ENCODE measurements at regions not wholly inside any gene's neighbourhood (a gene's known extent, or its start where the extent isn't known, plus 50 kb on each side); places are given as distances from the start of the nearest gene placed in this dataset.
"Not testable (repeated sequence)": the region's sequence is repeated elsewhere in the genome, so short reads cannot be mapped to it uniquely, and the experiment has no call there.

DNA sequence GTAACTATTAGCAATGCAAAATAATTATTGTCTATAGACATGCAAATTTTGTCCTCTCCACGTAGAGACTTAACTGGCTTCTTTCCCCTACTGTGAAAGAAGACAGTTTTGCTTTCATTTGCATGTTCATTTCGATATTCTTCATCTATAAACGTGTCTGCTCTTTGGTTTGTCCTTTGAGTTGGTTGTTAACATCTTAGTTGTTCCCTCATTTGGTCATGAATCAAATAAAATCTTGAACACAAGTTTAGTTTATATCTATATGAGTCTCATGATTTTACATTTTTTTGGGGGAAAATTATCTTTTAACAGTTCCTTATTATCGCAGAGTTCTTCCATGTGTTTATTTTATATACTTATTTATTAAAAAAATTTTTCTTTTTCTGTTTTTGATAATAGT lies 214.4 kb downstream of the UTP18 start:
- no peaks in the 10 kb centered on the region for H3K27me3 ChIP-seq (ENCODE audit: control insufficient read depth, insufficient read depth, low read length)
- no peaks in the 10 kb centered on the region for H3K36me3 ChIP-seq (ENCODE audit: insufficient read depth, low read length)
- no peak overlapping the region for H3K4me2 ChIP-seq (ENCODE audit: low read length)
- H3K9me3 ChIP-seq (replicated peaks; ENCODE audit: low read length): no peaks in the 10 kb centered on the region
- no peaks in the 10 kb centered on the region for H3K4me1 ChIP-seq (ENCODE audit: control insufficient read depth, insufficient read depth, low read length)
- H3K4me3 ChIP-seq (ENCODE audit: low read length): no peak overlapping the region
- H3K9ac ChIP-seq (ENCODE audit: low read depth, low read length): no peak overlapping the region

DNA sequence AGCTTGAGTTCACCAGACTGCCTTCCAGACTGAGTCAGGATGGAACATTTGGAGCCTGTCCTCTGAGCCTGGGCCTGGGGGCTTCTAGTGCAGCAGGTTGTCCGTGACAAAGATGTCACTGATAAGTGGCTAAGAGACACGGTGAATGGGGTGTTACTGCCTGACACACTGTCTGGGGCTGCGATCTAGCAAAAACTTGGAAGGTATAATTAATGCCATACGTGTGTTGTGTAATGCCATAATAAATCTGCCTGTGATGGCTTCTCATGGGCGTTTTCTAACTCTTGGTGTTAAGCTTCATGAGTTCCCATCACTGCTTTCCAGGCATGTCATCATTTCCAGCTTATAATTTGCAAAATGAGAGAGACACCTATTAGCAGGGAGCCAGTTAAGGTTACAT lies 215.4 kb downstream of the UTP18 start:
- Histone ChIP-seq H3K4me3 (ENCODE audit: low read length) (no peak overlapping the region), H3K4me2 (ENCODE audit: low read length) (no peak overlapping the region), H3K9me3 (replicated peaks; ENCODE audit: low read length) (no peaks in the 10 kb centered on the region), H3K4me1 (ENCODE audit: control insufficient read depth, insufficient read depth, low read length) (no peaks in the 10 kb centered on the region), H3K36me3 (ENCODE audit: insufficient read depth, low read length) (no peaks in the 10 kb centered on the region), H3K9ac (ENCODE audit: low read depth, low read length) (no peak overlapping the region), H3K27me3 (ENCODE audit: control insufficient read depth, insufficient read depth, low read length) (no peaks in the 10 kb centered on the region)

DNA sequence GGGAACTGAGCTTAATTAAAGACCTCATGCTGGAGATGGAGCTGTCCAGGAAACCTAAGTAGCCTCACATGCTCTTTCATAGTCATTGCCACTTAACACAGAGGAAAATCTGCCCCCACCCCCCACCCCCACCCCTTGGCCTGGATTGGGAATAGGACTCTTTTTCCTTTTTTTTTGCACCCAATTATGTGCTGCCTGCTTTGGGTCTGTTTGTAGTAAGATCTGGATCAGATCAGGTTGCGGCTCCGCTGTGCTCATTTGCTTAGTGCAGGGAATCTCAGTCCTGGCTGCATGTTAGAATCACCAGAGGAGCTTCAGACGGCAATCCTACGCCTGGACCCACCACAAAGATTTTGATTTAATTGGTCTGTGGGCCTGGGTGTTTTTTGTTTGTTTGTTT lies 219.0 kb downstream of the UTP18 start:
- no peak overlapping the region for H3K9ac ChIP-seq (ENCODE audit: low read depth, low read length)
- no peaks in the 10 kb centered on the region for H3K27me3 ChIP-seq (ENCODE audit: control insufficient read depth, insufficient read depth, low read length)
- H3K4me2 ChIP-seq (ENCODE audit: low read length): no peak overlapping the region
- H3K4me3 ChIP-seq (ENCODE audit: low read length): no peak overlapping the region
- no peaks in the 10 kb centered on the region for H3K4me1 ChIP-seq (ENCODE audit: control insufficient read depth, insufficient read depth, low read length)
- no peaks in the 10 kb centered on the region for H3K36me3 ChIP-seq (ENCODE audit: insufficient read depth, low read length)
- H3K9me3 ChIP-seq (replicated peaks; ENCODE audit: low read length): no peaks in the 10 kb centered on the region

DNA sequence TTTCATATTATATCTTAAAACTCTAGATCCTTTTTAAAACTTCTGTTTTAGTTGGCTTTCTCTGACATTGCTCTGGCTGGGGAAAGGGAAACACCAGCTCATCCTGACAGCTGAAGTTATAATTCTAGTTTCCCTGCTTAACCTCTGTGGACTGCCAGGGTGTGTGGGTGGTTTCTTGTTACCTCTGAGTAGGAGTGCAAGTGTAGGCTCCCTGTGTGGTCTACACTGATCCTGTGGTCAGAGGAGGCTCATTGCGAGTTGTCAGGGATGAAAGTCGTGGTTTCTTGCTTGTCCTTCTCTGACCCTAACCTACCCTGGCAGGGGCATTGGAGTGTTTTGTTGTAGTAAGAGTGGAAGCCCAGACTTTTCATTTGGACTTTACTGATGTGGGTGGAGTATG lies 221.0 kb downstream of the UTP18 start:
- H3K27me3 ChIP-seq (ENCODE audit: control insufficient read depth, insufficient read depth, low read length): no peaks in the 10 kb centered on the region
- H3K4me1 ChIP-seq (ENCODE audit: control insufficient read depth, insufficient read depth, low read length): no peaks in the 10 kb centered on the region
- no peak overlapping the region for H3K9ac ChIP-seq (ENCODE audit: low read depth, low read length)
- H3K4me3 ChIP-seq (ENCODE audit: low read length): no peak overlapping the region
- no peak overlapping the region for H3K4me2 ChIP-seq (ENCODE audit: low read length)
- no peaks in the 10 kb centered on the region for H3K9me3 ChIP-seq (replicated peaks; ENCODE audit: low read length)
- no peaks in the 10 kb centered on the region for H3K36me3 ChIP-seq (ENCODE audit: insufficient read depth, low read length)

DNA sequence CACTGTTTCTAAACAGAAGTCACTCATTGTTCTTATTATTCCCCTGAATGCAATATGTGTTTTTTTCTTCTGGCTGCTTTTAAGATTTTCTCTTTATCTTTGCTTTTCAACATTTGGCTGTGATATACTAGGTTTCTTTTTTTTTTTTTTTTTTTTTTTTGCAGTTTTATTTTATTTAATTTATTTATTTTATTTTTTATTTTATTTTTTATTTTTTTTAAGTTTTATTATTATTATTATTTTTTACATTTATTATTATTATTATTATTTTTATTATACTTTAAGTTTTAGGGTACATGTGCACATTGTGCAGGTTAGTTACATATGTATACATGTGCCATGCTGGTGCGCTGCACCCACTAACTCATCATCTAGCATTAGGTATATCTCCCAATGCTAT lies 221.9 kb downstream of the UTP18 start:
- not testable (repeated sequence) for H3K9ac ChIP-seq (ENCODE audit: low read depth, low read length); H3K4me2 ChIP-seq (ENCODE audit: low read length); H3K4me1 ChIP-seq (ENCODE audit: control insufficient read depth, insufficient read depth, low read length); H3K9me3 ChIP-seq (replicated peaks; ENCODE audit: low read length); H3K27me3 ChIP-seq (ENCODE audit: control insufficient read depth, insufficient read depth, low read length); H3K4me3 ChIP-seq (ENCODE audit: low read length); H3K36me3 ChIP-seq (ENCODE audit: insufficient read depth, low read length)

- Histone ChIP-seq H3K9me3 (replicated peaks; ENCODE audit: low read length) (no peaks in the 10 kb centered on the region), H3K9ac (ENCODE audit: low read depth, low read length) (no peak overlapping the region), H3K4me2 (ENCODE audit: low read length) (no peak overlapping the region), H3K4me1 (ENCODE audit: control insufficient read depth, insufficient read depth, low read length) (no peaks in the 10 kb centered on the region), H3K36me3 (ENCODE audit: insufficient read depth, low read length) (no peaks in the 10 kb centered on the region), H3K27me3 (ENCODE audit: control insufficient read depth, insufficient read depth, low read length) (no peaks in the 10 kb centered on the region), H3K4me3 (ENCODE audit: low read length) (no peak overlapping the region)
Observed at GRCh38 chr17:51486091-51486490, 225.7 kb downstream of the UTP18 start.

GRCh38 chr17:51486885-51487520 lies 226.7 kb downstream of the UTP18 start:
- Histone ChIP-seq H3K36me3 (ENCODE audit: insufficient read depth, low read length) (no peaks in the 10 kb centered on the region), H3K9me3 (replicated peaks; ENCODE audit: low read length) (no peaks in the 10 kb centered on the region), H3K27me3 (ENCODE audit: control insufficient read depth, insufficient read depth, low read length) (no peaks in the 10 kb centered on the region), H3K9ac (ENCODE audit: low read depth, low read length) (no peak overlapping the region), H3K4me1 (ENCODE audit: control insufficient read depth, insufficient read depth, low read length) (no peaks in the 10 kb centered on the region), H3K4me2 (ENCODE audit: low read length) (no peak overlapping the region), H3K4me3 (ENCODE audit: low read length) (no peak overlapping the region)

DNA sequence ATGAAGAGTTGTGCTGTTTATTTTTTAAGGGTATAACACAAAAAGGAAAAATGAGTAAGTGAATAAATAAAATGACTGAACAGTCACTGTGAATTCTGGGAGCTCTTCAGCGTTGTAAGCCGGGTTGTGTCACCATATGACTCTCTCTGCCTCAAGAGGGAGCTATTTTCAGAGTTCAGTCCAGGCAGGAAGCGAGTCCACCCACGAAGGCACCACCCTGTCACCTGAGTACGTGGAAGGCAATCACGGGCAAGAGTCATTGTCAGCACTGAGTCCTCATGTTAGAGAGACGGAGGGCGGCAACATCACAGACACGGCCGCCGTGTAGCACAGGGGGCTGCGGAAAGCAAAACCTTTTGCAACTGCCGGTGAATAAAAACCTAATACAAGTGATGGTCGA lies 227.6 kb downstream of the UTP18 start:
- H3K4me3 ChIP-seq (ENCODE audit: low read length): no peak overlapping the region
- H3K9me3 ChIP-seq (replicated peaks; ENCODE audit: low read length): no peaks in the 10 kb centered on the region
- H3K36me3 ChIP-seq (ENCODE audit: insufficient read depth, low read length): no peaks in the 10 kb centered on the region
- no peaks in the 10 kb centered on the region for H3K4me1 ChIP-seq (ENCODE audit: control insufficient read depth, insufficient read depth, low read length)
- no peaks in the 10 kb centered on the region for H3K27me3 ChIP-seq (ENCODE audit: control insufficient read depth, insufficient read depth, low read length)
- H3K4me2 ChIP-seq (ENCODE audit: low read length): no peak overlapping the region
- no peak overlapping the region for H3K9ac ChIP-seq (ENCODE audit: low read depth, low read length)

- no peak overlapping the region for H3K9ac ChIP-seq (ENCODE audit: low read depth, low read length)
- no peaks in the 10 kb centered on the region for H3K36me3 ChIP-seq (ENCODE audit: insufficient read depth, low read length)
- no peak overlapping the region for H3K4me3 ChIP-seq (ENCODE audit: low read length)
- no peak overlapping the region for H3K4me2 ChIP-seq (ENCODE audit: low read length)
- H3K27me3 ChIP-seq (ENCODE audit: control insufficient read depth, insufficient read depth, low read length): no peaks in the 10 kb centered on the region
- no peaks in the 10 kb centered on the region for H3K4me1 ChIP-seq (ENCODE audit: control insufficient read depth, insufficient read depth, low read length)
- H3K9me3 ChIP-seq (replicated peaks; ENCODE audit: low read length): no peaks in the 10 kb centered on the region
Observed at GRCh38 chr17:51491416-51491815, 231.1 kb downstream of the UTP18 start.

DNA sequence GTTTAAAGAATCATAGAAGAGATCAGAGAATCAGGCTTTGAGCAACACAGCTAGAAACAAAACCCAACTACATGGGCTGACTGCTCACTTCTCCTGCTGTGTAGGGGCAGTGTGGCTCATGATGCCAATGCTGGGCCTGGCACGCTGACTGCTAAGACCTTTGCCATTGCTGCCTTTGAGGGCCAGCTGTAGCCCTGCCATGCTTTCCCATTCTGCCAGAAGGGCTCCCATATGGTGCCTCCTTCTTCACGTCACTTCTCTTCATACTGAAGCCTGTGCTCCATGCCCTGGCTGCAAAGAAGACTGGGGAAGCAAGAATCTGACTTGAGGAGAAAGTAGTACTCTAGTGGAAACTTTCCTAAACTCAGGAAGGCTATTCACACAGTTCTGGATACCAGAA lies 232.9 kb downstream of the UTP18 start:
- Histone ChIP-seq H3K4me1 (ENCODE audit: control insufficient read depth, insufficient read depth, low read length) (no peaks in the 10 kb centered on the region), H3K9ac (ENCODE audit: low read depth, low read length) (no peak overlapping the region), H3K36me3 (ENCODE audit: insufficient read depth, low read length) (no peaks in the 10 kb centered on the region), H3K4me3 (ENCODE audit: low read length) (no peak overlapping the region), H3K27me3 (ENCODE audit: control insufficient read depth, insufficient read depth, low read length) (no peaks in the 10 kb centered on the region), H3K9me3 (replicated peaks; ENCODE audit: low read length) (no peaks in the 10 kb centered on the region), H3K4me2 (ENCODE audit: low read length) (no peak overlapping the region)

DNA sequence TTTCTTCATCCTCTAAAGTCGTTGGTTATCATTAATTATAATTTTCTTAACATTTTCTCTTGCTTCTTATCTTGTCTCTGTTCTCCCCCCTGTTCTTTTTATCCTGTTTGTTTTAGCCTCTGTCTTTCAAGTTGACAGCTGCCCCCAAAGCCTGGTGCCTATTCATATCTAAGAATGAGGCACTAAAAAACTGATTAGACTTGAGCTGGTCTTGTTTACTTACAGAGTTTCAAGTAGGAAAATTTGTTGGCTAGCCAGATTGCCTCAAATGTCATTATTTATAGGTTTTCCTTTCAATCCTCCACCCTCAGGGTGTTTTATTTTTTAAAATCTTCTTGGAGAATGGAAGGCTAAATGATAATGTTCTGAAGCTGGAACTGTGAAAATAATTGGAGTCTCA lies 236.0 kb downstream of the UTP18 start:
- no peaks in the 10 kb centered on the region for H3K9me3 ChIP-seq (replicated peaks; ENCODE audit: low read length)

DNA sequence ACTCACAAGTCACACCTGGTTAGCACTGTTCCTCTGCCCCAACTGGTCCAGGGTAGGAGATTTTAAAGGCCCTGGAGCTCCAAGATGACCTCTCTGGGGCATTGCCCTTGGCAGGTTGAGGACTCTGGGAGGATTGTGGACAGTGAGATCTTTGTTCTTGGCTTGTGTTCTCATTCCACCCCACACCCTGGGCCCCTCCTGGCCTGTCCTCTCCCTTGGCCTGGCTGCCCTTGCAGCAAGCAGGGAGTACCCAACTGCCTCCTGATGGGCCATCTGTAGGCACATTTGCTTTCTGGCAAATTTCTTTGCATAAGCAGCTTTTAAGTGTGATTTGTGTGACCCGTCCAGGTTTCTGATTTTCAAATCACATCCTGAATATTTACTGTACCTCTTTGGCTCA lies 239.6 kb downstream of the UTP18 start:
- H3K4me3 ChIP-seq (ENCODE audit: low read length): no peak overlapping the region
- H3K4me1 ChIP-seq (ENCODE audit: control insufficient read depth, insufficient read depth, low read length): no peaks in the 10 kb centered on the region
- no peaks in the 10 kb centered on the region for H3K27me3 ChIP-seq (ENCODE audit: control insufficient read depth, insufficient read depth, low read length)
- no peak overlapping the region for H3K4me2 ChIP-seq (ENCODE audit: low read length)
- no peaks in the 10 kb centered on the region for H3K36me3 ChIP-seq (ENCODE audit: insufficient read depth, low read length)
- no peaks in the 10 kb centered on the region for H3K9me3 ChIP-seq (replicated peaks; ENCODE audit: low read length)
- no peak overlapping the region for H3K9ac ChIP-seq (ENCODE audit: low read depth, low read length)

More for the DNA sequence above, 236.0 kb downstream of the UTP18 start:
- H3K4me3 ChIP-seq (ENCODE audit: low read length): no peak overlapping the region
- no peaks in the 10 kb centered on the region for H3K27me3 ChIP-seq (ENCODE audit: control insufficient read depth, insufficient read depth, low read length)
- H3K9ac ChIP-seq (ENCODE audit: low read depth, low read length): no peak overlapping the region
- H3K4me2 ChIP-seq (ENCODE audit: low read length): no peak overlapping the region
- no peaks in the 10 kb centered on the region for H3K36me3 ChIP-seq (ENCODE audit: insufficient read depth, low read length)
- H3K4me1 ChIP-seq (ENCODE audit: control insufficient read depth, insufficient read depth, low read length): no peaks in the 10 kb centered on the region
